ENCODE measurements at regions not wholly inside any gene's neighbourhood (a gene's known extent, or its start where the extent isn't known, plus 50 kb on each side); places are given as distances from the start of the nearest gene placed in this dataset.
"Not testable (repeated sequence)": the region's sequence is repeated elsewhere in the genome, so short reads cannot be mapped to it uniquely, and the experiment has no call there.

DNA sequence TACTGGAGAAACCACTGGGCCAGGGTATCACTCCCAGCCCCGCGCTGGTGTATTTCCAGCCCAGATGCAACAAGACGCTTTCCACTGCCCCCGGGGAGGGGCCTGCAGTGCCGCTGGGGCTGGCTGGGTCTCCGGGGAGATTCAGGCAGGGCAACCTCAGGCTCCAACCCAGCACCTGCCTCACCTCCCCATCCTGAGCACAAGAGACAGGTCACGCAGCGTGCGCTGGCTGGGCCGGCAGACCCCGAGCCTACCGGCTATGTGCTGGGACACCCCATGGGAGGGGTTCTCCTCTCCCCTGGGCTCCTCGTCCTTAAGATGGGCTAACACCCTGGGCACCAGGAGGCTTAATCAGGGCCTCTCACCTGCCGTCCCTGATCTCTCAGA is 80.9 kb downstream of the RFLNA start:
- no peaks in the 10 kb centered on the region for H3K9me3 Mint-ChIP-seq
- H3K27ac Mint-ChIP-seq (ENCODE audit: unreplicated experiment): no peak overlapping the region
- H3K36me3 Mint-ChIP-seq (ENCODE audit: low read depth): no peaks in the 10 kb centered on the region
- DNase-seq (ENCODE audit: low read depth, low spot score): no peak
- TF ChIP-seq, protein P1, sequence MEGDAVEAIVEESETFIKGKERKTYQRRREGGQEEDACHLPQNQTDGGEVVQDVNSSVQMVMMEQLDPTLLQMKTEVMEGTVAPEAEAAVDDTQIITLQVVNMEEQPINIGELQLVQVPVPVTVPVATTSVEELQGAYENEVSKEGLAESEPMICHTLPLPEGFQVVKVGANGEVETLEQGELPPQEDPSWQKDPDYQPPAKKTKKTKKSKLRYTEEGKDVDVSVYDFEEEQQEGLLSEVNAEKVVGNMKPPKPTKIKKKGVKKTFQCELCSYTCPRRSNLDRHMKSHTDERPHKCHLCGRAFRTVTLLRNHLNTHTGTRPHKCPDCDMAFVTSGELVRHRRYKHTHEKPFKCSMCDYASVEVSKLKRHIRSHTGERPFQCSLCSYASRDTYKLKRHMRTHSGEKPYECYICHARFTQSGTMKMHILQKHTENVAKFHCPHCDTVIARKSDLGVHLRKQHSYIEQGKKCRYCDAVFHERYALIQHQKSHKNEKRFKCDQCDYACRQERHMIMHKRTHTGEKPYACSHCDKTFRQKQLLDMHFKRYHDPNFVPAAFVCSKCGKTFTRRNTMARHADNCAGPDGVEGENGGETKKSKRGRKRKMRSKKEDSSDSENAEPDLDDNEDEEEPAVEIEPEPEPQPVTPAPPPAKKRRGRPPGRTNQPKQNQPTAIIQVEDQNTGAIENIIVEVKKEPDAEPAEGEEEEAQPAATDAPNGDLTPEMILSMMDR (conservative IDR thresholded peaks at IDR 0.05): no peak
- no peak overlapping the region for H3K4me3 Mint-ChIP-seq
- H3K27me3 Mint-ChIP-seq (ENCODE audit: low read depth): no peaks in the 10 kb centered on the region
- peaks cover 4% of the 10 kb centered on the region for H3K4me1 Mint-ChIP-seq

DNA sequence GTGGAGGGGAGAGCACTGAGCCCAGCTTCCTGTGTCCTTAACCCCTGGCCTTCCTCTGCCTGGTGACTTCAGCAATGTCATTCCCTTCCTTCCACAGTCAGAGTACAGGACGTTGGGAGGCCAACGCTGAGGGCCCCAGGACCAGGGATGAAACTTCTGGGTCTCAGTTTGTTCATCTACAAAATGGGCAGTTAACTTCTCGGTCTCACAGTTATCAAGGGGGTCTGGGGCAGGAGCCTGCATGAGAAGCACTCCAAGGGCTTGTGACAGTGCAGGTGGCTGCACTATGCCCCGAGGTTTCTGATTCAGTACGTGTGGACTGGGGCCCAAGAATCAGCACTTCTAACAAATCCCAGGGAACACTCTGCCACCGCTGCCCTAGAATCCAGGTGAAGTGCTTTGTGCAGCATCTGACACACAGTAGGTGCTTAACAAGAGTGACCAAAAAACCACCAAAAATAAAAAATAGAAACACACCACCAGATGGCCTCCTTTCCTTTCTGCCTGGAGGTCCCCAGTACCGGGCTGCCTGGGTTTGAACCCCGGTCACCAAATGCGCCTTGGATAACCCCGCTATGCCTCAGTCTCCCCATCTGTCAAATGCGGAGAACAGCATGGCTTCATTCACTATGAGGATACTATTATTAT is 80.4 kb downstream of the RFLNA start:
- Mint-ChIP-seq H3K4me3 (no peak overlapping the region), H3K9me3 (no peaks in the 10 kb centered on the region), H3K4me1 (peaks cover 4% of the 10 kb centered on the region), H3K27me3 (ENCODE audit: low read depth) (no peaks in the 10 kb centered on the region), H3K36me3 (ENCODE audit: low read depth) (no peaks in the 10 kb centered on the region), H3K27ac (ENCODE audit: unreplicated experiment) (peak overlapping the region; percentile 35)
- TF ChIP-seq, protein P1 (conservative IDR thresholded peaks at IDR 0.05): no peak
- no peak for DNase-seq (ENCODE audit: low read depth, low spot score)

DNA sequence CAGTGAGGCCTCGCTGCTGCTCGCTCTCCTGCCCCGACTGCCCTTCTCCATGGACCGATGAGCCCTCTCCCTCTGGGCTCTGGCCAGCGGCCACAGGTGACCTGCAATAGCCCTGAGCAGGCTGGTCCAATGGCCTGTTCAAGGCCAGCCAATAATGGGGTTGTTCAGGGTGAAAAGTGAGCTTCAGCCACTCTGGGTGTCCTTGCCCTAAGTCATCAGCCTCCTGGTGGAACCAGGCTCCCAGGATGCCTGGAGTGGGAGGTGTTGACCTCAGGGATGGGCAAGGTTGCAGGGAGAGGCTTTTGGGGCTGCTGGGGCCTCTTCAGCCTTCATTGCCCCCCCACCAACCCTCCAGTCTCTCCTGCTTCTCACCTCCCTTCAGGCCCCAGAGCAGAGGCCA is 79.7 kb downstream of the RFLNA start:
- H3K36me3 Mint-ChIP-seq (ENCODE audit: low read depth): no peaks in the 10 kb centered on the region
- no peaks in the 10 kb centered on the region for H3K27me3 Mint-ChIP-seq (ENCODE audit: low read depth)
- DNase-seq (ENCODE audit: low read depth, low spot score): no peak
- no peaks in the 10 kb centered on the region for H3K9me3 Mint-ChIP-seq
- no peak overlapping the region for H3K4me3 Mint-ChIP-seq
- peaks cover 5% of the 10 kb centered on the region for H3K4me1 Mint-ChIP-seq
- TF ChIP-seq, protein P1 (conservative IDR thresholded peaks at IDR 0.05): no peak
- peak overlapping the region; percentile 35 for H3K27ac Mint-ChIP-seq (ENCODE audit: unreplicated experiment)

DNA sequence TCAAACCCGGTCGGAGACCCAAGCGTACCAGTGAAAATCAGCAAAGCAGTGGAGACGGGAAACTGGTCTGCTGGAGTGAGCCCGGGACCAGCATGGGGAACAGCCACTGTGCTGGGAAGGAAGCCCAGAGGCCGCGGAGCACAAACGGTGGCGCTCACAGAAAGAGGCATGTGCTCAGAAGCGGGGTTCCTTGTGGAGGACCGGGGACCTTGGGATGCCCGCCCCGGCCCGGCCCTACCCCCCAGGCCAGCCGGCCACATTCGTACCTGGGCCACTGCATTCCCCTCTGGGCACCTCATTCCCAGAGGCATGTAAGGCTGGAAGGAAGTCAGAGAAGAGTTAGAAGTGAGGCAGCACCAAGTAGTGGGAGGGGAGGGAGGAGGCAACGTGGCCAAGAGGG is 79.3 kb downstream of the RFLNA start:
- TF ChIP-seq, protein P1 (conservative IDR thresholded peaks at IDR 0.05): no peak
- Mint-ChIP-seq H3K27ac (ENCODE audit: unreplicated experiment) (no peak overlapping the region), H3K4me3 (no peak overlapping the region)

DNA sequence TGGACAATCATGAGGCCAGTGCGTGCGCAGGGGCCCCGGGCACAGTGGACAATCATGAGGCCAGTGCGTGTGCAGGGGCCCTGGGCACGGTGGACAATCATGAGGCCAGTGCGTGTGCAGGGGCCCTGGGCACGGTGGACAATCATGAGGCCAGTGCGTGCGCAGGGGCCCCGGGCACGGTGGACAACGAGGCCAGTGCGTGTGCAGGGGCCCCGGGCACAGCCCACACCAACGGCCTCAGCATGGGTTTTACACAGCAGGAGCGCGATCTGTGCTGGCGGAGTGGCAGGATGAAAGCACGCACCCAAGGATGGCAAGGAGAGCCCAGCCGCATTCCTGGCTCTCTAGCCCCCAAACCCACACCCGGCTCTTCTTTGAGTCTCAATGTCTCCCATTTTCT is 78.8 kb downstream of the RFLNA start:
- not testable (repeated sequence) for DNase-seq (ENCODE audit: low read depth, low spot score); H3K4me1 Mint-ChIP-seq; H3K27ac Mint-ChIP-seq (ENCODE audit: unreplicated experiment); H3K36me3 Mint-ChIP-seq (ENCODE audit: low read depth); H3K4me3 Mint-ChIP-seq; H3K27me3 Mint-ChIP-seq (ENCODE audit: low read depth); H3K9me3 Mint-ChIP-seq

More for the DNA sequence above, 79.3 kb downstream of the RFLNA start:
- H3K27me3 Mint-ChIP-seq (ENCODE audit: low read depth): no peaks in the 10 kb centered on the region
- no peaks in the 10 kb centered on the region for H3K36me3 Mint-ChIP-seq (ENCODE audit: low read depth)
- peaks cover 4% of the 10 kb centered on the region for H3K4me1 Mint-ChIP-seq
- no peaks in the 10 kb centered on the region for H3K9me3 Mint-ChIP-seq
- DNase-seq (ENCODE audit: low read depth, low spot score): no peak

DNA sequence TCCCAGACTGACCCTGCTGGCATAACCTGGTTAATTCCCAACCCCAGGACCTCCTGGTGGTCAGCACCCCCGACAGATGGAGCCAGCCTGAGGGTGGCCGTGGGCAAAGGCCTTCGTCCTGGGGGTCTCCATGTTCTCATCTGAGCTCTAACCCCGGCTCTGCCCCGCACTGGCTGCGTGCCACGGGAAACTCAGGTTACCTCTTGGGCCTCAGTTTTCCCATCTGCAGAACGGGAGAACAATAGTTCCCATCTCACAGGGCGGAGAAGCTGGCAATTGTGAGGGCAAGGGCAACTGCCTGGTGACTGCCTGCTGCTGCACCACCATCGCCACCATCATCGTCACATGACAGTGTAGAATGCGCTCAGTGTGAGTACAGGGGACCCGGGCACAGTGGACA is 77.9 kb downstream of the RFLNA start:
- TF ChIP-seq, protein P1 (conservative IDR thresholded peaks at IDR 0.05): no peak
- no peak overlapping the region for H3K27ac Mint-ChIP-seq (ENCODE audit: unreplicated experiment)
- no peak for DNase-seq (ENCODE audit: low read depth, low spot score)
- no peak overlapping the region for H3K4me3 Mint-ChIP-seq
- H3K9me3 Mint-ChIP-seq: no peaks in the 10 kb centered on the region
- peaks cover 4% of the 10 kb centered on the region for H3K4me1 Mint-ChIP-seq
- H3K27me3 Mint-ChIP-seq (ENCODE audit: low read depth): no peaks in the 10 kb centered on the region
- no peaks in the 10 kb centered on the region for H3K36me3 Mint-ChIP-seq (ENCODE audit: low read depth)

Data from neural crest cell (in vitro differentiated cells).